GM18873 (cell line): ENCODE measurements at regions not wholly inside any gene's neighbourhood (a gene's known extent, or its start where the extent isn't known, plus 50 kb on each side); places are given as distances from the start of the nearest gene placed in this dataset.
"Not testable (repeated sequence)": the region's sequence is repeated elsewhere in the genome, so short reads cannot be mapped to it uniquely, and the experiment has no call there.

Source experiments
- ATAC-seq: cut with Tn5 transposase; IDR thresholded peaks from one replicate; pipeline ENCODE4 v1.9.1; 2021; ENCODE audit warnings: mild to moderate bottlenecking, moderate library complexity, moderate number of reproducible peaks; ENCODE audit not compliant: unreplicated experiment, low FRiP score

GRCh38 chr14:22492622-22493542 lies 96.1 kb downstream of the DAD1 start:
- ATAC-seq, result no peak

GRCh38 chr14:22491683-22492621 lies 97.1 kb downstream of the DAD1 start:
- no peak for ATAC-seq

GRCh38 chr14:22491053-22491452 lies 98.0 kb downstream of the DAD1 start:
- ATAC-seq, result not testable (repeated sequence)

- no peak for ATAC-seq
Observed at GRCh38 chr14:22489957-22490950, 98.8 kb downstream of the DAD1 start.

GRCh38 chr14:22489244-22489545 lies 99.8 kb downstream of the DAD1 start:
- ATAC-seq, result no peak

- no peak for ATAC-seq
Observed at GRCh38 chr14:22488522-22489243, 100.3 kb downstream of the DAD1 start.

GRCh38 chr14:22487941-22488340 lies 101.1 kb downstream of the DAD1 start:
- ATAC-seq, result no peak

DNA sequence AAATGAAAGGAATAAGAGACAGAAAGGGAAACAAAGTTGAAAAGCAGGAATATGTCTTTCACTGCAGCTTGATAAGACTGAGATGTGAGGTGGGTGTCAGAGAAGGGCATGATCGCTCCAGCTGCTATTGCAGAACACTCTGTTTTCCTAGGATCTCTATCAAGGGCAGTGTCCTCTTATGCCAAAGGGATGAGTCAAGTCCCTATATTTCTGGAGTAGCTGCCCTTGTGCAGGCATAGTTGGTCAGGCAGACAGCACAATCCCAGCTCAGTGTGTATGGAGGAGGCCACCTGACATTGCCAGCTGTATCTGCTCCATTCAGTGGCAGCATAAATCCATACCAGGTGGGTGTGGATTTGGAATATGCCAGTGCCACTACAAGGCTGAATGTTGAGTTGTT lies 101.6 kb downstream of the DAD1 start:
- no peak for ATAC-seq

GRCh38 chr14:22486675-22487074 lies 102.3 kb downstream of the DAD1 start:
- no peak for ATAC-seq

- no peak for ATAC-seq
Observed at GRCh38 chr14:22485649-22486048, 103.4 kb downstream of the DAD1 start.

DNA sequence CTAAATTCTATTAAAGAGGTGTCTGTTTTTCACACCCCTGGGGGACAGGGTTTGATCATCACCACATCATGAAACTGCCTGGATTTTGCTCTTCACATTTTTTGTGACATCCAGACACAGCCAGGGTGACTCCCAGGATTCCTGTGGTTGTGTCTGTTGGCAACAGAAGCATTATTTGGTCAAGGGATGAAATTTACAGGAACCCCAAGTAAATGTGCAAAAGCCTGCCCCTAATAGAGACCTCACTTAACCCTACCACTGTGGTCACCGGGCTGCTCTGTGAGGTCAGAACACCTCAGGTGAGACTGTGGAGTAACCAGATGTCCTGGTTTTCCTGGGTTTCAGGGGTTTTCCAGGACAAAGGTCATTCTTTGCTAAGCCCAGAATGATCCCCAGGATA lies 103.8 kb downstream of the DAD1 start:
- no peak for ATAC-seq

- ATAC-seq, result no peak
Observed at GRCh38 chr14:22484632-22485031, 104.4 kb downstream of the DAD1 start.

GRCh38 chr14:22483863-22484593 lies 105.0 kb downstream of the DAD1 start:
- no peak for ATAC-seq

DNA sequence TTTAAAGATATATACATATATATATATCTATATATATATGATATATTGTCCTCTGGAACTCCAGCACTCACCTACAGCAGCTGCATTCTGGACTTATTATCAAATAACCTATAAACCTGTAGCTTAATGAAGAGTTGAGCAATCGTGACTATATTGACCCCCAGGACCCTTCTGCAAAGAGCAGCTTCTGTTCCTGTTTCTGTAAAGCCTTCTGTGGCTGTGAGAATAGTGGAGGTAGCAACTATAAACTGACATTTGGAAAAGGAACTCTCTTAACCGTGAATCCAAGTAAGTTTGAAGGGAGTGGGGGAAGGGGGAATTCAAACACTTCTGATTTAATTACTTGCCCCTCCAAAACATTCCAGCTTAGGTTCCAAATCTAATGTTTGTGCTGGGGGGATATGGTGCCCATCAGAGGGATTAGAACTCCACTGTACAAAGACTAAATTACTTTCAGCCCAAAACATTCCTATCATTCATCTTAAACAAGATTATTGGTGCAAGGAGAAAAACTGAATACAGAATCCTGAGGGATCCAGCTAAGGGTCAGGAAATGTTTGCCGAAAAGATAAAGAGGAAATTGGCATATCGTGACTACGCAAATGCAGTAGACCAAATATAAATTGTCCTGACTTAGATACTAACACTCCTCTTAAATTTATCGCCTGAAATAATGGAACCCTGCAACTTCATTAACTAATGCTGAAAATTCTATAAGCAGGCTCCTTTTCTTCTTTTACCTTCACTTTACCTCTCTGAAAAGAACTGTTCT lies 106.1 kb downstream of the DAD1 start:
- no peak for ATAC-seq

GRCh38 chr14:22482085-22482694 lies 106.8 kb downstream of the DAD1 start:
- ATAC-seq, result no peak

GRCh38 chr14:22481546-22481945 lies 107.5 kb downstream of the DAD1 start:
- ATAC-seq, result no peak

GRCh38 chr14:22479776-22480464 lies 109.1 kb downstream of the DAD1 start:
- ATAC-seq, result no peak
